ENCODE measurements at regions not wholly inside any gene's neighbourhood (a gene's known extent, or its start where the extent isn't known, plus 50 kb on each side); places are given as distances from the start of the nearest gene placed in this dataset.
A peak's percentile ranks its signal among the peaks of the same experiment; 100 is the strongest.

DNA sequence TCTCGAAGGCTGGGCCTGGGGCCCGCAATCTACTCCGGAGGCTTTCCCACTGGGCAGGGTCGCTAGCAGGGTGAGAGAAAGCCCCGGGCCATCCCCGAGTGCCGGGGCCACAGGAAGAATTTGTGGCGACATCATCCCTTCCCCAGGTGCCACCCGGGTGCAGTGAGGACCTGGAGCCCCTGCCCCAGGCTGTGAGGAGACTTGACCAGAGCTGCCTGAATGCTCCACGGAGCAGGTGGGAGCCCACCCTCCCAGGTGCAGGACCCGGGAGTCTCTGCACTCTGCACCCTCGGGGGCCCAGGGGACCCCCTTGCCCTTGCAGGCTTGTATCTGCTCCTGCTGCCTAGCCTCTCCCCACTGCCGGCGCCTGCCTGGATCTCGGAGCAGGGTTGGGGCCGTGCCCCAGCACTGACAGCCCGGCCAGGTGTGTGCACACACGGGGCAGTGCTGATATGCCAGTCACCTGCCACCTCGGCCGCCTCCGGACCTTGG lies 67.5 kb upstream of the RGS7 start:
- TF ChIP-seq, protein P1, sequence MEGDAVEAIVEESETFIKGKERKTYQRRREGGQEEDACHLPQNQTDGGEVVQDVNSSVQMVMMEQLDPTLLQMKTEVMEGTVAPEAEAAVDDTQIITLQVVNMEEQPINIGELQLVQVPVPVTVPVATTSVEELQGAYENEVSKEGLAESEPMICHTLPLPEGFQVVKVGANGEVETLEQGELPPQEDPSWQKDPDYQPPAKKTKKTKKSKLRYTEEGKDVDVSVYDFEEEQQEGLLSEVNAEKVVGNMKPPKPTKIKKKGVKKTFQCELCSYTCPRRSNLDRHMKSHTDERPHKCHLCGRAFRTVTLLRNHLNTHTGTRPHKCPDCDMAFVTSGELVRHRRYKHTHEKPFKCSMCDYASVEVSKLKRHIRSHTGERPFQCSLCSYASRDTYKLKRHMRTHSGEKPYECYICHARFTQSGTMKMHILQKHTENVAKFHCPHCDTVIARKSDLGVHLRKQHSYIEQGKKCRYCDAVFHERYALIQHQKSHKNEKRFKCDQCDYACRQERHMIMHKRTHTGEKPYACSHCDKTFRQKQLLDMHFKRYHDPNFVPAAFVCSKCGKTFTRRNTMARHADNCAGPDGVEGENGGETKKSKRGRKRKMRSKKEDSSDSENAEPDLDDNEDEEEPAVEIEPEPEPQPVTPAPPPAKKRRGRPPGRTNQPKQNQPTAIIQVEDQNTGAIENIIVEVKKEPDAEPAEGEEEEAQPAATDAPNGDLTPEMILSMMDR (conservative IDR thresholded peaks at IDR 0.05; ENCODE audit: control insufficient read depth, insufficient read depth, low read depth, low read length): no peak
- peak overlapping the region; percentile 59 for H3K4me3 ChIP-seq (ENCODE audit: control insufficient read depth, low read depth, low read length)
- no peak for DNase-seq (ENCODE audit: low read depth)

DNA sequence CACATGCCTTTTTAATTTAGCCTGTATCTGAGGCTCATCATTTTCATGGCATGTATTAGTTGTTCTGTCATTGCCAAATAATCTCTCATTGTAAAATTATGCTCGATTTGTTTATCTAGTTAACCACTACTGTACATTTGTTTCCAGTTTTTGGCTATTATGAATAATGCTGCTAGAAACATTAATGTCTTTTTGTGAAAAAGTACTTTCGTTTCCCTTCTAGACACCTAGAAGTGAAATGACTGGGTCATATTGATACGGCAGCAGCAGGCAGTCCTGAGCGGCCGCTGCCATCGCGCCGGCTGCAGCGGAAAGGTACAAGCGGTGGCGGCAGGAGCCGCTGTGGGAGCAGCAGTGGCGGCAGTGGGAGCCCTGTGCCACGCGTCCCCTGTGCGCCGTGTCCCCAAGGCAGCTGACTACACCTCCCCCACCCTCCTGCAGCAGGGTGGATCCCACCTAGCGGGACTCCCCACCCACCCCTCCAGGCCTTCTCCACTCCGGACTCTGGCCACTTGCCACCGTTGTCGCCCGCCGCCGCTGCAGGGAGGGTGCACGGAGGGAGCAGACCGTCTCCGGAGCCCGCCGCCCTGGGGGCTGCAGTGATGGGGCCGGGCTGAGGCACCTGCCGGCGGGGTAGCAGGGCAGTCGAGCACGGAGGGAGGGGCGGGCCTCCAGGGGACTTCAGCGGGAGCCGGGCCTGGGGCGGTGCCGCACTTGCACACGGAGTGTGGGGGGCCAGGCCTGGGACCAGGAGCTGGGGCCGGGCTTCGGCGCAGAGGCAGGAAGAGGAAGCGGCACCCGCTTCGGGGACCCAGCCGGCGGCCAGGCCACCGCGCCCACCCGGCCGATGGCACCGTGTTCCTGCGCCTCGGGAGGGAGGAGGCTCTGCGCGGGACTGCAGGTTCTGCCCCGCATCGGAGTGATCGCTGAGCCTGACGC lies 66.8 kb upstream of the RGS7 start:
- H3K4me3 ChIP-seq (ENCODE audit: control insufficient read depth, low read depth, low read length): peak overlapping the region; percentile 59

DNA sequence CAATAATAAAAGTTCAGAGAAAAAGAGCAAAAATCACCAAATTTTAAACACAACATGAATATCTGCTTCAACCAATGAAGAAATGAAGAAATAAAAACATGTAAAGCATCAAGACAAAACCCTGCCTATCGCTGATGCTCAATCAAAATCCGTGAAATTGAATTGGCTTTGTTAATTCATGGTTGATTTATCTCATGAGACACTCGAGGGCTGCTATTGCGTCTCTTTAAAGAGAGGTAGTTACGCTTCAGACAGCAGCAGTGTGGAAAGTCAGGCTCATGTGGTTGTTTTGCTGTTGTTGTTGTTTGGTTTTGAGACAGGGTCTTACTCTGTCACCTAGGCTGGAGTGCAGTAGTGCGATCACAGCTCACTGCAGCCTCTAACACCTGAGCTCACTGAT lies 65.5 kb upstream of the RGS7 start:
- TF ChIP-seq, protein P1 (conservative IDR thresholded peaks at IDR 0.05; ENCODE audit: control insufficient read depth, insufficient read depth, low read depth, low read length): no peak
- H3K4me3 ChIP-seq (ENCODE audit: control insufficient read depth, low read depth, low read length): no peak overlapping the region
- DNase-seq (ENCODE audit: low read depth): no peak

More for the DNA sequence above, 66.8 kb upstream of the RGS7 start:
- TF ChIP-seq, protein P1 (conservative IDR thresholded peaks at IDR 0.05; ENCODE audit: control insufficient read depth, insufficient read depth, low read depth, low read length): no peak
- DNase-seq (ENCODE audit: low read depth): peak; percentile 84

DNA sequence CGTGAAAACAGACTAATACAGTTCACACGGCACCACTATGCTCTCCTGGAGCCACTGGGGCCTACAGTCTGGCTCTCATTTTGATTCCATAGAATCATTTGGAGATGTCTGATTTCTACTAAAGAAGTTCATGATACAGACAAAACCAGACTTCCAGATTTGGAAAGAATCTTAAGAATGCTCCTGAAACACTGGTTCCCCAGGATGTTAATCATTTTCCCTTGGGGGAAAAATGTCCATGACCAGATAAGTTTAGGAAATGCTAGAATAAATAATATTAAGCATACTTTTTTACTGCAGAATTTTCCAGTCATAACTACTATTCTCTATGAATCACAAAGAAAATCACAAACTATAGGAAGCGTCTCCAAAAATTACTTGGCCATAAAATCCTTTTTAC lies 63.0 kb upstream of the RGS7 start:
- DNase-seq (ENCODE audit: low read depth): no peak
- TF ChIP-seq, protein P1 (conservative IDR thresholded peaks at IDR 0.05; ENCODE audit: control insufficient read depth, insufficient read depth, low read depth, low read length): no peak
- no peak overlapping the region for H3K4me3 ChIP-seq (ENCODE audit: control insufficient read depth, low read depth, low read length)

DNA sequence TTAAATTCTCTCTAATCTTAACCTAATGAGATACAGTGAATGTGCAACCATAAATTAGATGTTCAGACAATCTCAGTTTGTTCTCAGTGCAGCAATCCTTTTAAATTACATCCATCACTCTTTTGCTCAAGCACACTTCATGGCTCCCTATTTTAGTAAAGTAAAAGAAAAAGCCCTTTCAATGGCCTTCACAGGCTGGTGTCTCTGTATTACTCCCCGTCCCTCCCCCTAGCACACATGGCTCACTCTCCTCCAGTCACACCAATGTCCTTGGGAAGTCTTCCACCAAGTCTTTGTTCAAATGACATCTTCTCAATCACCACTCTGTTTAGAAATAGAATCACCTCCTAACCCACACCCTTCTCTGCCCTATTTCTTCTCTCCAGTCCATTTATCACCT lies 60.3 kb upstream of the RGS7 start:
- DNase-seq (ENCODE audit: low read depth): no peak
- H3K4me3 ChIP-seq (ENCODE audit: control insufficient read depth, low read depth, low read length): no peak overlapping the region
- TF ChIP-seq, protein P1 (conservative IDR thresholded peaks at IDR 0.05; ENCODE audit: control insufficient read depth, insufficient read depth, low read depth, low read length): no peak

DNA sequence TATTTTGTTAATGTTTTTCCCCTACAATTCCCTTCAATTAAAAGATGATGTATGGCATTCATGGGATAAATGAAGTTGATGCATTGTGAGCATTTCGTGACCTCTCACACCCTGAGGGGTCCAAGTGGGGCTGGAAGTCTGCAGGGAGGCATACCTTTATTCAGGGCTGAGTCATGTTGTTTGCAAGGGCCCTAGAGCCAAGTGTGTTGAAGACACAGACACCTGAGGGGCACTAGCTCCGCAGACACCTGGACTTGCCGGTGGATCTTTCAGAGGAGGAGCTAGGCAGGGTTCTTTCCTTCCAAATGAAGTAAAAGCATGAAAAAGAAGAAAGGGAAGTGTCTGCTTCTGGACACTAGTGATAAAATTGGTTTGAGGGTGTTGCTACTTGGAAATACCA lies 57.0 kb upstream of the RGS7 start:
- no peak overlapping the region for H3K4me3 ChIP-seq (ENCODE audit: control insufficient read depth, low read depth, low read length)
- TF ChIP-seq, protein P1 (conservative IDR thresholded peaks at IDR 0.05; ENCODE audit: control insufficient read depth, insufficient read depth, low read depth, low read length): no peak
- no peak for DNase-seq (ENCODE audit: low read depth)
